ENCODE measurements at regions not wholly inside any gene's neighbourhood (a gene's known extent, or its start where the extent isn't known, plus 50 kb on each side); places are given as distances from the start of the nearest gene placed in this dataset.

GRCh38 chr9:4366591-4367330 is 66.9 kb upstream of the GLIS3 start:
- BruUV-seq (replicated peaks), result no TSS peak
- no peaks in the 10 kb centered on the region for H3K27me3 ChIP-seq (replicated peaks in 1 of 2; ENCODE audit: control insufficient read depth in 2 of 2, insufficient read depth in 2 of 2, low read length in 1 of 2)
- FAIRE-seq, result peak; percentile 89
- no peak overlapping the region for H3K4me3 ChIP-seq
- H3K27ac ChIP-seq (ENCODE audit: control insufficient read depth, insufficient read depth), result no peak overlapping the region
- H3K36me3 ChIP-seq (ENCODE audit: control insufficient read depth in 2 of 2, insufficient read depth in 2 of 2, low read length in 1 of 2), result no peaks in the 10 kb centered on the region
- H3K4me1 ChIP-seq (ENCODE audit: control insufficient read depth, insufficient read depth, low read length), result no peaks in the 10 kb centered on the region
- peak; percentile 64 for ATAC-seq
- CTCF ChIA-PET, result interaction anchor here (0.6 to 4.4 kb wide), 33 partner anchors 8 to 1509 kb away, joined by 3 to 93 read pairs (median 4); partner anchors contain the start of gene SLC1A1
- no peaks in the 10 kb centered on the region for H3K9me3 ChIP-seq (replicated peaks; ENCODE audit: control insufficient read depth, insufficient read depth, low read length)
- SMC1A ChIA-PET (ENCODE audit: uncharacterized antibody, unreplicated experiment), result interaction anchor here (0.7 to 3.2 kb wide), 11 partner anchors 10 to 1509 kb away, joined by 3 to 50 read pairs (median 4); no protein-coding TSS in a partner anchor
- POLR2A ChIA-PET, result interaction anchor here (0.6 kb wide), 1 partner anchor 631 kb away, joined by 4 read pairs; no protein-coding TSS in a partner anchor
- no peak overlapping the region for H3K4me2 ChIP-seq (ENCODE audit: control insufficient read depth, insufficient read depth)
- in situ Hi-C loops (cut with MboI), result loop anchor here (25.0 kb wide), 1 partner anchor 1504 kb away; no protein-coding TSS in a partner anchor
- DNase-seq (ENCODE audit: low read depth, low spot score), result no peak
- H3K9ac ChIP-seq (ENCODE audit: control insufficient read depth, insufficient read depth, low read length), result no peak overlapping the region
- no peak overlapping the region for H2AFZ ChIP-seq (ENCODE audit: control insufficient read depth, low read depth, low read length)
- no peaks in the 10 kb centered on the region for H3K79me2 ChIP-seq (ENCODE audit: control insufficient read depth, insufficient read depth, low read length)
- RAD21 ChIA-PET (ENCODE audit: unreplicated experiment), result interaction anchor here (0.6 to 3.0 kb wide), 8 partner anchors 30 to 1511 kb away, joined by 3 to 23 read pairs (median 3); no protein-coding TSS in a partner anchor
- 30% methylated on average over 12 of the region's 12 CpGs for WGBS (ENCODE audit: insufficient coverage, insufficient replicate concordance, low lambda C conversion rate, missing lambda C conversion rate)
- intact Hi-C loops (cut with micrococcal nuclease; ENCODE audit: unreplicated experiment), result loop anchor here (1.0 to 10.0 kb wide), 3 partner anchors 52 to 1512 kb away; no protein-coding TSS in a partner anchor
- H4K20me1 ChIP-seq (ENCODE audit: control insufficient read depth, insufficient read depth), result no peaks in the 10 kb centered on the region
- TF ChIP-seq CTCF (IDR thresholded peaks at IDR 0.05 in 2 of 3, conservative IDR thresholded peaks at IDR 0.05 in 1 of 3; ENCODE audit: control insufficient read depth in 2 of 3, extremely low read depth in 1 of 3, insufficient read depth in 1 of 3, low read depth in 3 of 3, low read length in 3 of 3) (peak; percentile 73 to 74 (median 73)), RUNX3 (IDR thresholded peaks at IDR 0.05; ENCODE audit: low read length) (no peak), MEF2B (IDR thresholded peaks at IDR 0.05; ENCODE audit: partially characterized antibody, poor library complexity, severe bottlenecking) (no peak), CEBPZ (IDR thresholded peaks at IDR 0.05; ENCODE audit: low read depth, low read length) (no peak), HDAC2 (IDR thresholded peaks at IDR 0.05) (no peak), ZNF592 (IDR thresholded peaks at IDR 0.05) (no peak), RAD21 (IDR thresholded peaks at IDR 0.05; ENCODE audit: insufficient read depth, low read depth, low read length) (peak; percentile 71), ZNF24 (IDR thresholded peaks at IDR 0.05) (no peak), YY1 (IDR thresholded peaks at IDR 0.05; ENCODE audit: low read depth, low read length) (peak; percentile 84; the same call in 1 of the 2 replicates), SMC3 (IDR thresholded peaks at IDR 0.05; ENCODE audit: borderline replicate concordance, low read length) (peak; percentile 59), ZNF274 (IDR thresholded peaks at IDR 0.05; ENCODE audit: insufficient read depth, insufficient read length) (no peak), NRF1 (conservative IDR thresholded peaks at IDR 0.05; ENCODE audit: low read depth, low read length) (no peak)
